IPS DF 4.7 (cell line): ENCODE measurements at regions not wholly inside any gene's neighbourhood (a gene's known extent, or its start where the extent isn't known, plus 50 kb on each side); places are given as distances from the start of the nearest gene placed in this dataset.
"Not testable (repeated sequence)": the region's sequence is repeated elsewhere in the genome, so short reads cannot be mapped to it uniquely, and the experiment has no call there.

Experiments
- DNase-seq: peaks from one replicate; pipeline ENCODE4 v3.0.0-alpha.2; 2013; ENCODE audit warnings: low spot score; ENCODE audit errors: extremely low read depth

DNA sequence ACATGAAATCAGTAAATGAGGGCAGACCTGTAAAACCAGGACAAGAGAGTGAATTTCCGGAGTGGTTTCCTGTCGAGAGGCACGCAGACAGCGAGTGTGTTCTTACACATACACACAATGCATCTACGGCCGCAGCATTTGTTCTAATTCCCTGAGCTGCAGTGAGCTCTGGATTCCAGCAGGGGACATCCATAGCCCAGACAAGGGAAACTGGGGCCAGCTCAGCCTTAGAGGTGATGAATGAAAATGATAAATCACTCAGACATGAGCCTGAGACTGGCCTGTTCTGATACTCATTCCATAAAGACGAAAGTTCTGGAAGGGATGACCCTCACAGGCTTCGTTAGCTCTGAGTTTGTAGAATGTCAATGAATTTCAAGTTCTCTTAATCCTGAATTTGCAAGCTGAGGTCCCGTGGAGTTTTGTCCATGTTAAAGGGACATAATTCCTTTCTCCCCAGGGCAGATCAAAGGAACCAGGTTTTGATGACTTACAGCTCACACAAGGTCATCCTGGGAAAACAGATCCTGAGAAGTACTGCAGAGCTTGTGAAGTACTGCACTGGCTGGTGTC, 207.9 kb upstream of the C1orf87 start:
- peak; percentile 30 for DNase-seq

DNA sequence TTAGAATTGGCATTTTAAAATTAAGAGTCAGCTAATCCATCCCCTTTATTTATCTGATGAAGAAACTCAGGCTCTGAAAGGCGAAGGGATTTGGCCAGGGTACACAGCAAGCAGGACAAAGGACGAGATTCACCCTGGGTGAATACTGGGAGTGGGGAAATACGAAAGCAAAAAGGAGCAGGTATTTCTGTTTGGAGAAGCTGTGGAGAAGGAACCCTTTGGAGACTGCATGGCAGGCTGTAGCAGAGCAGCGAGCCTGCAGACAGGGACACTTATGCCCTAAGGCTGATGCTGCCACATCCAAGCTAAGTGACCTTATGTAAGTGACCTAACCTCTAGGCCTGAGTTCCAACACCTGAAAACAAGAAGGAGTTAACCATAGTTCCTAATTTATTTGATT, 207.2 kb upstream of the C1orf87 start:
- no peak for DNase-seq

GRCh38 chr1:60280256-60280655, 206.7 kb upstream of the C1orf87 start:
- no peak for DNase-seq

GRCh38 chr1:60279798-60280197, 206.2 kb upstream of the C1orf87 start:
- no peak for DNase-seq

DNA sequence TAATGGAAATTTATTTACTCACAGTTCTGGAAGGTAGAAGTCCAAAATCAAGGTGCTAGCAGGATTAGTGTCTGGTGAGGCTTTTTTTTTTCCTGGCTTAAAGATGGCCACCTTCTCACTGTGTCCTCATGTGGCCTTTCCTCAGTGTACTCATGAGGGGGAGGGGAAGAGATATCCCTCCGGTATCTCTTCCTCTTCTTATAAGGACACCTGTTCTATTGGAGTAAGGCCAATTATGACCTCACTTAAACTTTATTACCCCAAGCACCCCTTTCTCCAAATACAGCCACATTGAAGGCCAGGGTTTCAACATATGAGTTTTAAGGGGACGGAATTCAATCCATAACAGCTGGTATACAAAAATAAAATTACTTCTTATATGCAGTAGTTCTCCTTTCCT, 203.7 kb upstream of the C1orf87 start:
- DNase-seq: no peak

DNA sequence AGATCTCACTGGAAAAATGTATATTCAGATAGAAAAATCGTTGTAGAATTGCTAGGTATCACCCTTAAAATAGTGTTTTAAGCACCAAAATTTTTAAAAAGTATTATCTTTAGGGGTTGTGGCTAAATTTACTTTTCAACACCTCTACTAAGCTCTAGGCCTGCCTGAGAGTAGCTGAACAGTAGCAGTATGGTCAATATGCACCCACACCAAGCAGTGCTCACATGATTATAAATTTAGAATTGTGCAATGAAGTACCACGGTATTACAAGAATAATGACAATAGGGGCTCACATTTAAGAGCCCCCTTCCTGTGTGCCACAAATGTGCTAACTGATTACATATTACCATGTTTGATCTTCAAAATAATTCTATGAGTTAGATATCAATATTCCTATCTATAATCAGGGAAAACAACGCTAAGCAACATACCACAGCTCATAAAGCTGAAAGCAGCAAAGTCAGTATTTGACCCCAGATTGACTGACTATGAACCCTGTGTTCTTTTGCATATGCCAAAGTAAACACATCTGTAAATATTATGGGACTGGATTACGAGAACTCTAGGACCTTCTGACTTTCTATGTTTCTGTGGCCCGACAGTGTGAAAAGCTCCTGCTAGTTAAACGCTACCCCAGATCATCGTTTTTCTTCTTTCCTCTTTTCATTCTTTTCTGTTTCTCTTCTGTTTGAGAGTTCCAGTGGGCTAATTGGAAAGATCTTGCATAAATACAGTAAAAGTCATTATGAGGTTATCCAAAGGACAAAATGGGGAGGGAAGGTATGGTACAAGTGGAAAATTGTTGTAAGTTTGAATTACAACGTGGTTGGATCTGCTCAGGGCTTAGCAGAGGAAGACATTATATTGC, 201.1 kb upstream of the C1orf87 start:
- no peak for DNase-seq

- no peak for DNase-seq
Measured at GRCh38 chr1:60273185-60273584, 199.6 kb upstream of the C1orf87 start.

- no peak for DNase-seq
Measured at GRCh38 chr1:60271041-60271440, 197.5 kb upstream of the C1orf87 start.

GRCh38 chr1:60268451-60268850, 194.9 kb upstream of the C1orf87 start:
- DNase-seq: no peak

GRCh38 chr1:60265560-60266535, 192.3 kb upstream of the C1orf87 start:
- DNase-seq: no peak

GRCh38 chr1:60262701-60263100, 189.1 kb upstream of the C1orf87 start:
- no peak for DNase-seq

- DNase-seq: no peak
Measured at GRCh38 chr1:60257531-60257930, 184.0 kb upstream of the C1orf87 start.

GRCh38 chr1:60255565-60255964, 182.0 kb upstream of the C1orf87 start:
- no peak for DNase-seq

GRCh38 chr1:60251426-60251825, 177.9 kb upstream of the C1orf87 start:
- DNase-seq: no peak

DNA sequence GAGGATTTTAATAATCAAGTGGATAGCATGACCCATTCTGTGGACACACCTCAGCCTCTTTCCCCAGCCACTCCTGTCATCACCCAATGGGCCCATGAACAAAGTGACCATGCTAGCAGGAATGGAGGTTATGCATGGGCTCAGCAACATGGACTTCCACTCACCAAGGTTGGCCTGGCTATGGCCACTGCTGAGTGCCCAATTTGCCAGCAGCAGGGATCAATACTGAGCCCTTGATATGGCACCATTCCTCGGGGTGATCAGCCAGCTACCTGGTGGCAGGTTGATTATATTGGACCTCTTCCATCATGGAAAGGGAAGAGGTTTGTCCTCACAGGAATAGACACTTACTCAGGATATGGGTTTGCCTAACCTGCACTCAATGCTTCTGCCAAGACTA, 173.9 kb upstream of the C1orf87 start:
- DNase-seq: not testable (repeated sequence)

DNA sequence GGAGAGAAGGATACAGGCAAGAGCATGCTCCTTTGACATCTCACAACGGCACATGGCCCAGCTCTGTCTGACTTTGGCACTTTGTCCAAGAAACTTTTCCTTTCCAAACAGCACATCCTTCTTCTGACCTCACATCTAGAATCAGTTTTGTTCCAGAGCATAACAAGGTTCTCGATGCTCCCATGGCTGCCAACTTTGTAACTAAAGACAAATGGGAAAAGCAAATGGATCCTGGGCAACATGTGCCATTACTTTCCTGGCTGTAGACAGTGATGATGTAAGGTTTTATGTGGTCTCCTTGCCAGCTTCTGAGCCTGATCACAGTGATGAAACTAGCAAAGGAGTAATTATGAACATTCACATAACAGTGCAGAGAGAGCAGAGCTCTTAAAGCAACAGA, 171.8 kb upstream of the C1orf87 start:
- no peak for DNase-seq

GRCh38 chr1:60244906-60245305, 171.3 kb upstream of the C1orf87 start:
- no peak for DNase-seq

DNA sequence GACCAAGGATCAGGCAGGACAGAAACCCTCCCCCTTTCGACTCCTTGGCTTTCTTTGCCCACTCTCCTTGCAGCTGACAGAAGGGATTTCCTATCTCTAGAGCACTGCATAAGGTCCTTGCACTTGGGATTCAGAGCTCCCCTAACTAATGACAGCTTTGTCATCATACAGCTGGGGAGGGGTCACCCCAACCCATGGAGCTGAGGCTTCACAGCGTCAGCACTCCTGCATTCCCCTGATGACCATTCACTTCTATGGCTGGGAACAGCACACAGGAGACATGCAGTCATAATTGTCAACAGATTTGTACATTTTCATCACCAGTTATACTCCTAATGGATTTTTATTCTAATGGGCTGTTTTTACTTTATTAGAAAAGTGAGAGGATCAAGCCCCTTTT, 161.7 kb upstream of the C1orf87 start:
- no peak for DNase-seq

DNA sequence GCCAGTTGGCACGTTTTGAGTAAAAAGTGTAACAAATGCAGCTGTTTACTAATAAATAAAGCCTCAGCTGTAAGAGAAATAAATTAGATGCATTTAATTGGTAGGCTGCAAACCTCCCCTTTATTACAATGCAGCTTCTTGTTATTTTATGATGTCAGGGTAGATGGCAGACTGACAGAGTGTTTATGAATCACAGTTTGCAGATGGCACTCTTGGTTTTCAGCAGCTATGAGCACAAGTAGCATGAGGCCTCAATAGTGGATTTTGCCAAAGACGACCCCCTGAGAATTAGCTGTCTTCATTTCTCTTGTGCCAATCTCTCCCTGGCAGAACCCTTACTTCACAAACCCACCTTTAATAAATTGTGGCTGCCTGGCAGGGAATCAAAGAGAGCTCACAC, 161.2 kb upstream of the C1orf87 start:
- DNase-seq: no peak

GRCh38 chr1:60229821-60230220, 156.3 kb upstream of the C1orf87 start:
- no peak for DNase-seq

- DNase-seq: no peak
Measured at GRCh38 chr1:60228041-60228491, 154.5 kb upstream of the C1orf87 start.

- no peak for DNase-seq
Measured at GRCh38 chr1:60227601-60228000, 154.0 kb upstream of the C1orf87 start.
